Coronary artery (tissue), 2 donors: ENCODE measurements at regions not wholly inside any gene's neighbourhood (a gene's known extent, or its start where the extent isn't known, plus 50 kb on each side); places are given as distances from the start of the nearest gene placed in this dataset.

Experiments
- DNase-seq: peaks from one replicate; pipeline ENCODE4 v3.0.0-alpha.2; 2017; ENCODE audit warnings: low spot score
- H3K27ac ChIP-seq, 2 donors: fragments of 200-600 bp; sonication (generic); one replicate each; pipeline ENCODE4 v1.5.1; 2016 to 2019
- H3K4me3 ChIP-seq: fragments of 200-600 bp; sonication (generic); 2 replicates; pipeline ENCODE4 v1.5.1; 2016; ENCODE audit warnings: mild to moderate bottlenecking, moderate library complexity
- CTCF ChIP-seq: fragments of 200-600 bp; sonication (generic); IDR thresholded peaks from one replicate; pipeline ENCODE4 v1.5.1; 2019; ENCODE audit warnings: antibody characterized with exemption

GRCh38 chr20:60240986-60241385 is 282.8 kb downstream of the CDH26 start:
- no peak overlapping the region for H3K4me3 ChIP-seq
- H3K27ac ChIP-seq = no peak overlapping the region
- no peak for DNase-seq
- no peak for TF ChIP-seq CTCF

- Histone ChIP-seq H3K27ac (no peak overlapping the region), H3K4me3 (no peak overlapping the region)
- no peak for DNase-seq
- TF ChIP-seq CTCF = no peak
Measured at GRCh38 chr20:60242836-60243505, 284.7 kb downstream of the CDH26 start.

- no peak for DNase-seq
- no peak for TF ChIP-seq CTCF
- no peak overlapping the region for H3K27ac ChIP-seq
- no peak overlapping the region for H3K4me3 ChIP-seq
Measured at GRCh38 chr20:60244373-60245146, 286.3 kb downstream of the CDH26 start.

GRCh38 chr20:60246751-60247150 is 288.5 kb downstream of the CDH26 start:
- DNase-seq = no peak
- Histone ChIP-seq H3K4me3 (no peak overlapping the region), H3K27ac (no peak overlapping the region)
- no peak for TF ChIP-seq CTCF

- Histone ChIP-seq H3K4me3 (no peak overlapping the region), H3K27ac (no peak overlapping the region)
- no peak for TF ChIP-seq CTCF
- no peak for DNase-seq
Measured at GRCh38 chr20:60249436-60249835, 291.2 kb downstream of the CDH26 start.

GRCh38 chr20:60250251-60250650 is 292.0 kb downstream of the CDH26 start:
- TF ChIP-seq CTCF = no peak
- Histone ChIP-seq H3K4me3 (no peak overlapping the region), H3K27ac (no peak overlapping the region)
- no peak for DNase-seq

- TF ChIP-seq CTCF = no peak
- H3K4me3 ChIP-seq = no peak overlapping the region
- no peak overlapping the region for H3K27ac ChIP-seq
- DNase-seq = no peak
Measured at GRCh38 chr20:60252866-60253265, 294.6 kb downstream of the CDH26 start.
